ENCODE measurements at regions not wholly inside any gene's neighbourhood (a gene's known extent, or its start where the extent isn't known, plus 50 kb on each side); places are given as distances from the start of the nearest gene placed in this dataset.

GRCh38 chr2:217150236-217150635 is 290.4 kb upstream of the TNP1 start:
- no peak overlapping the region for H3K9ac ChIP-seq (ENCODE audit: control insufficient read depth, extremely low read depth, insufficient read depth, low read length)
- no peak overlapping the region for H3K4me3 ChIP-seq (ENCODE audit: control insufficient read depth in 2 of 3, extremely low read depth in 1 of 3, insufficient read depth in 2 of 3, low read depth in 1 of 3, low read length in 3 of 3)
- no peaks in the 10 kb centered on the region for H3K36me3 ChIP-seq (ENCODE audit: control insufficient read depth in 2 of 2, extremely low read depth in 1 of 2, insufficient read depth in 2 of 2, low read length in 2 of 2)
- no peak overlapping the region for H3K4me2 ChIP-seq (ENCODE audit: control insufficient read depth, extremely low read depth, insufficient read depth, low read depth, low read length)
- no peak for DNase-seq (ENCODE audit: low read depth, low spot score)
- H3K9me3 ChIP-seq (ENCODE audit: control insufficient read depth, low read depth, low read length) = no peaks in the 10 kb centered on the region
- no peaks in the 10 kb centered on the region for H3K9me1 ChIP-seq (ENCODE audit: control insufficient read depth, extremely low read depth, insufficient read depth, low read length)
- no peak for FAIRE-seq
- H2AFZ ChIP-seq (ENCODE audit: control insufficient read depth, low read length) = no peak overlapping the region
- H4K20me1 ChIP-seq (ENCODE audit: control insufficient read depth, extremely low read depth, insufficient read depth, low read length) = no peaks in the 10 kb centered on the region
- H3K27me3 ChIP-seq (ENCODE audit: control insufficient read depth, extremely low read depth, insufficient read depth, low read length) = peaks cover 3% of the 10 kb centered on the region
- TF ChIP-seq EZH2 (IDR thresholded peaks at IDR 0.05; ENCODE audit: low read length) (no peak), CTCF (optimal IDR thresholded peaks at IDR 0.05 in 1 of 3, IDR thresholded peaks at IDR 0.05 in 1 of 3, conservative IDR thresholded peaks at IDR 0.05 in 1 of 3; ENCODE audit: extremely low read depth in 1 of 3, insufficient read depth in 2 of 3, low read length in 3 of 3) (no peak)
- H3K79me2 ChIP-seq (ENCODE audit: control insufficient read depth, insufficient read depth, low read length) = no peaks in the 10 kb centered on the region
- H3K27ac ChIP-seq (ENCODE audit: control insufficient read depth, insufficient read depth, low read length) = no peak overlapping the region
- H3K4me1 ChIP-seq (ENCODE audit: control insufficient read depth, extremely low read depth, insufficient read depth, low read length) = no peaks in the 10 kb centered on the region
- dilution Hi-C loops (cut with MboI; ENCODE audit: extremely low pct_ligation_motif_present, low sequenced_read_pairs) = no loop called here

GRCh38 chr2:217149087-217149660 is 289.3 kb upstream of the TNP1 start:
- DNase-seq (ENCODE audit: low read depth, low spot score) (no peak), FAIRE-seq (no peak)
- Histone ChIP-seq H3K36me3 (ENCODE audit: control insufficient read depth in 2 of 2, extremely low read depth in 1 of 2, insufficient read depth in 2 of 2, low read length in 2 of 2) (no peaks in the 10 kb centered on the region), H3K9me1 (ENCODE audit: control insufficient read depth, extremely low read depth, insufficient read depth, low read length) (no peaks in the 10 kb centered on the region), H2AFZ (ENCODE audit: control insufficient read depth, low read length) (no peak overlapping the region), H3K4me2 (ENCODE audit: control insufficient read depth, extremely low read depth, insufficient read depth, low read depth, low read length) (no peak overlapping the region), H3K79me2 (ENCODE audit: control insufficient read depth, insufficient read depth, low read length) (no peaks in the 10 kb centered on the region), H4K20me1 (ENCODE audit: control insufficient read depth, extremely low read depth, insufficient read depth, low read length) (no peaks in the 10 kb centered on the region), H3K27me3 (ENCODE audit: control insufficient read depth, extremely low read depth, insufficient read depth, low read length) (peaks cover 3% of the 10 kb centered on the region), H3K9ac (ENCODE audit: control insufficient read depth, extremely low read depth, insufficient read depth, low read length) (no peak overlapping the region), H3K4me1 (ENCODE audit: control insufficient read depth, extremely low read depth, insufficient read depth, low read length) (no peaks in the 10 kb centered on the region), H3K4me3 (ENCODE audit: control insufficient read depth in 2 of 3, extremely low read depth in 1 of 3, insufficient read depth in 2 of 3, low read depth in 1 of 3, low read length in 3 of 3) (no peak overlapping the region), H3K27ac (ENCODE audit: control insufficient read depth, insufficient read depth, low read length) (no peak overlapping the region), H3K9me3 (ENCODE audit: control insufficient read depth, low read depth, low read length) (no peaks in the 10 kb centered on the region)
- no peak for TF ChIP-seq CTCF (optimal IDR thresholded peaks at IDR 0.05 in 1 of 3, IDR thresholded peaks at IDR 0.05 in 1 of 3, conservative IDR thresholded peaks at IDR 0.05 in 1 of 3; ENCODE audit: extremely low read depth in 1 of 3, insufficient read depth in 2 of 3, low read length in 3 of 3)
- TF ChIP-seq EZH2 (IDR thresholded peaks at IDR 0.05; ENCODE audit: low read length) = no peak
- dilution Hi-C loops (cut with MboI; ENCODE audit: extremely low pct_ligation_motif_present, low sequenced_read_pairs) = no loop called here

Data from keratinocyte (primary cell).